Retinal pigment epithelial cell (primary cell): ENCODE measurements at regions not wholly inside any gene's neighbourhood (a gene's known extent, or its start where the extent isn't known, plus 50 kb on each side); places are given as distances from the start of the nearest gene placed in this dataset.

Experiments
- DNase-seq: peaks from one replicate; pipeline ENCODE4 v3.0.0-alpha.2; 2010; ENCODE audit warnings: low read depth
- H3K4me3 ChIP-seq: 2 replicates; pipeline ENCODE4 v1.5.1; 2011; ENCODE audit warnings: mild to moderate bottlenecking, low read length, control low read depth, moderate library complexity
- CTCF ChIP-seq: conservative IDR thresholded peaks from 2 replicates; pipeline ENCODE4 v1.5.1; 2011; ENCODE audit warnings: low read depth, low read length, control low read depth, inconsistent platforms

GRCh38 chr5:3377831-3378230 lies 217.8 kb upstream of the IRX1 start:
- no peak for DNase-seq
- no peak overlapping the region for H3K4me3 ChIP-seq
- no peak for TF ChIP-seq CTCF

DNA sequence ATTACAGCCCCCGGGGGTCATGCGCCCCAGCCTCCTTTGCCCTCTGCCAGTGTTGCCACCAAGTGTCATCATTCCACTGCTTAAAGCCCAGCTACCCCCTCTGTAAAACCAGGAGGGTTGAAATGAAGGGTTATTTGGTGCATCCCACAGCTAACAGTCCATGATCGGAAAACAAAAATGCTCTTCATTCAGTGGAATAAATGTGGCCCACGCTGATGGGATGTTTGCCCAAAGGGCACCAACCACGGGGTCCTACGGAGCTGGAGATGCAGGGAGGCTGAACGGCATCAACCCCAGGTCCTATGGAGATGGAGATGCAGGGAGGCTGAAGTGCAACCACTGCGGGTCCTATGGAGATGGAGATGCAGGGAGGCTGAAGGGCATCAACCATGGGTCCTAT lies 218.5 kb upstream of the IRX1 start:
- TF ChIP-seq CTCF = no peak
- DNase-seq = no peak

GRCh38 chr5:3376611-3377010 lies 219.0 kb upstream of the IRX1 start:
- TF ChIP-seq CTCF = no peak
- DNase-seq = no peak
- no peak overlapping the region for H3K4me3 ChIP-seq

More for the DNA sequence above, 218.5 kb upstream of the IRX1 start:
- H3K4me3 ChIP-seq = no peak overlapping the region

- H3K4me3 ChIP-seq = no peak overlapping the region
- TF ChIP-seq CTCF = no peak
- DNase-seq = no peak
Measured at GRCh38 chr5:3375586-3376311, 219.9 kb upstream of the IRX1 start.

DNA sequence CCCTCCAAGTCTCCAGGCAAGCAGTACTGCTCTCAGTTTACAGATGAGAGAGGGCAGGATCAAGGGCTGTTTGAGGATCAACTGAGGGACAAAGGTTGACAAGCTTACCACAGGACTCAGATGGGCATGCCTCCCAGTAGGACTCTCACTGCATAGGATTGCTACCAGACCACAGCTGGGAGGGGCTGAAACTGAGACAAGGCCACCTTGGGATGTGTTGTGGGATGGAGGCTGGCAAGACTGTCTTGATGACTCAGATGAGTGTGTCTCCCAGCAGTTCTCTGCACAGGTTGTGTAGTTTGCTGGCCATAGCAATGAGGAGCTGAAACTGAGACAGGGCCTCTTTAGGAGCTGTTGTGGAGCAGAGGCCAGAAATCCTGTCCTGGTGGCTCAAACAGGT lies 222.2 kb upstream of the IRX1 start:
- no peak for TF ChIP-seq CTCF
- H3K4me3 ChIP-seq = no peak overlapping the region
- no peak for DNase-seq

GRCh38 chr5:3372289-3372688 lies 223.3 kb upstream of the IRX1 start:
- no peak for DNase-seq
- no peak overlapping the region for H3K4me3 ChIP-seq
- TF ChIP-seq CTCF = no peak

- H3K4me3 ChIP-seq = no peak overlapping the region
- no peak for TF ChIP-seq CTCF
- DNase-seq = no peak
Measured at GRCh38 chr5:3365501-3366215, 230.0 kb upstream of the IRX1 start.
